Esophagus muscularis mucosa (tissue), 4 donors: ENCODE measurements at regions not wholly inside any gene's neighbourhood (a gene's known extent, or its start where the extent isn't known, plus 50 kb on each side); places are given as distances from the start of the nearest gene placed in this dataset.
"Not testable (repeated sequence)": the region's sequence is repeated elsewhere in the genome, so short reads cannot be mapped to it uniquely, and the experiment has no call there.

Experiments used
- DNase-seq: peaks from one replicate; pipeline ENCODE4 v3.0.0-alpha.2; 2017; ENCODE audit errors: extremely low spot score
- H3K27ac ChIP-seq, 4 donors: fragments of 200-600 bp; sonication (generic); replicated peaks in 1 of 4; 1 replicate in 3 of 4; 2 replicates in 1 of 4; pipeline ENCODE4 v1.5.1; 2016 to 2019; ENCODE audit warnings: mild to moderate bottlenecking in 1 of 4
- H3K27me3 ChIP-seq, 4 donors: fragments of 200-600 bp; sonication (generic); one replicate each; pipeline versions ENCODE4 v1.5.1 to v1.6.0; 2016 to 2019
- H3K36me3 ChIP-seq, 4 donors: fragments of 200-600 bp; sonication (generic); one replicate each; pipeline ENCODE4 v1.5.1; 2016 to 2019
- H3K4me1 ChIP-seq, 4 donors: fragments of 200-600 bp; sonication (generic); one replicate each; pipeline ENCODE4 v1.5.1; 2016 to 2019
- H3K4me3 ChIP-seq, 4 donors: fragments of 200-600 bp; sonication (generic); 1 replicate in 2 of 4; 2 replicates in 2 of 4; pipeline ENCODE4 v1.5.1; 2016 to 2019; ENCODE audit warnings: mild to moderate bottlenecking in 4 of 4, moderate library complexity in 1 of 4
- H3K9me3 ChIP-seq, 4 donors: fragments of 200-600 bp; sonication (generic); 1 replicate in 3 of 4; 2 replicates in 1 of 4; pipeline ENCODE4 v1.5.1; 2016 to 2019
- EP300 ChIP-seq: sonication (generic); formaldehyde crosslinking; IDR thresholded peaks from one replicate; pipeline ENCODE4 v1.6.1; 2017; ENCODE audit warnings: antibody characterized with exemption
- POLR2A ChIP-seq: fragments of 450-650 bp; IDR thresholded peaks from one replicate; pipeline ENCODE4 v1.6.1; 2017; ENCODE audit warnings: antibody characterized with exemption, moderate library complexity, mild to moderate bottlenecking, low read depth
- POLR2AphosphoS5 ChIP-seq, 2 donors: sonication (generic); formaldehyde crosslinking; IDR thresholded peaks; one replicate each; pipeline ENCODE4 v1.6.1; 2017; ENCODE audit warnings: antibody characterized with exemption in 2 of 2
- WGBS: methylation state at CpG from one replicate; pipeline ENCODE4 v1.1.5; 2018; 5-methylcytosine and 5-hydroxymethylcytosine counted together
- intact Hi-C: fragments of 100-400 bp; cut with DNase I; formaldehyde crosslinking; loops from one replicate; pipeline ENCODE4 v1.15.1; 2023
- TF ChIP-seq, protein P1 (sequence below), 3 experiments: fragments of 200-600 bp in 2 of 3; fragments of 450-650 bp in 1 of 3; sonication (generic) in 2 of 3; IDR thresholded peaks; one replicate each; pipeline ENCODE4 v1.5.1; 2017 to 2019; ENCODE audit warnings: antibody characterized with exemption in 3 of 3, mild to moderate bottlenecking in 2 of 3, moderate library complexity in 1 of 3

DNA sequence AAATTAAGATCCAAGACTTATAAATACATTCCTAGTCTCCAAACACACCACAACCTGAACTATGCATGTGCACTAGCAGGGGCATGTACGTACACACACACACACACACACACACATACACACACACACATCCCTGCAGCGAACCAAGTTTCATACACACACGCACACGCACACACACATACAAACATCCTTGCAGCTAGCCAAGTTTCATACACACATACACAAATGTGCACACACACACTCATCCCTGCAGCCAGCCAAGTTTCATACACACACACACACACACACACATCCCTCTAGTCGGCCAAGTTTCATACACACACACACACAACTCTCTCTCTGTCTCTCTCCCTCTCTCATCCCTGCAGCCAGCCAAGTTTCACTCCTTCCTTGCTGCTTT, 82.7 kb upstream of the WIPF3 start:
- Histone ChIP-seq H3K9me3 (no peaks in the 10 kb centered on the region), H3K27me3 (no peaks in the 10 kb centered on the region), H3K36me3 (no peaks in the 10 kb centered on the region), H3K27ac (no peak overlapping the region), H3K4me3 (no peak overlapping the region), H3K4me1 (peaks cover 0 to 9% (median 0%) of the 10 kb centered on the region in 4 donors)
- no peak for DNase-seq
- intact Hi-C loops = no loop called here
- 50% methylated on average over 5 of the region's 5 CpGs for WGBS
- TF ChIP-seq EP300 (no peak), POLR2A (no peak), POLR2AphosphoS5 (IDR thresholded peaks at IDR 0.05) (no peak)
- TF ChIP-seq, protein P1, sequence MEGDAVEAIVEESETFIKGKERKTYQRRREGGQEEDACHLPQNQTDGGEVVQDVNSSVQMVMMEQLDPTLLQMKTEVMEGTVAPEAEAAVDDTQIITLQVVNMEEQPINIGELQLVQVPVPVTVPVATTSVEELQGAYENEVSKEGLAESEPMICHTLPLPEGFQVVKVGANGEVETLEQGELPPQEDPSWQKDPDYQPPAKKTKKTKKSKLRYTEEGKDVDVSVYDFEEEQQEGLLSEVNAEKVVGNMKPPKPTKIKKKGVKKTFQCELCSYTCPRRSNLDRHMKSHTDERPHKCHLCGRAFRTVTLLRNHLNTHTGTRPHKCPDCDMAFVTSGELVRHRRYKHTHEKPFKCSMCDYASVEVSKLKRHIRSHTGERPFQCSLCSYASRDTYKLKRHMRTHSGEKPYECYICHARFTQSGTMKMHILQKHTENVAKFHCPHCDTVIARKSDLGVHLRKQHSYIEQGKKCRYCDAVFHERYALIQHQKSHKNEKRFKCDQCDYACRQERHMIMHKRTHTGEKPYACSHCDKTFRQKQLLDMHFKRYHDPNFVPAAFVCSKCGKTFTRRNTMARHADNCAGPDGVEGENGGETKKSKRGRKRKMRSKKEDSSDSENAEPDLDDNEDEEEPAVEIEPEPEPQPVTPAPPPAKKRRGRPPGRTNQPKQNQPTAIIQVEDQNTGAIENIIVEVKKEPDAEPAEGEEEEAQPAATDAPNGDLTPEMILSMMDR (IDR thresholded peaks at IDR 0.05) = no peak

DNA sequence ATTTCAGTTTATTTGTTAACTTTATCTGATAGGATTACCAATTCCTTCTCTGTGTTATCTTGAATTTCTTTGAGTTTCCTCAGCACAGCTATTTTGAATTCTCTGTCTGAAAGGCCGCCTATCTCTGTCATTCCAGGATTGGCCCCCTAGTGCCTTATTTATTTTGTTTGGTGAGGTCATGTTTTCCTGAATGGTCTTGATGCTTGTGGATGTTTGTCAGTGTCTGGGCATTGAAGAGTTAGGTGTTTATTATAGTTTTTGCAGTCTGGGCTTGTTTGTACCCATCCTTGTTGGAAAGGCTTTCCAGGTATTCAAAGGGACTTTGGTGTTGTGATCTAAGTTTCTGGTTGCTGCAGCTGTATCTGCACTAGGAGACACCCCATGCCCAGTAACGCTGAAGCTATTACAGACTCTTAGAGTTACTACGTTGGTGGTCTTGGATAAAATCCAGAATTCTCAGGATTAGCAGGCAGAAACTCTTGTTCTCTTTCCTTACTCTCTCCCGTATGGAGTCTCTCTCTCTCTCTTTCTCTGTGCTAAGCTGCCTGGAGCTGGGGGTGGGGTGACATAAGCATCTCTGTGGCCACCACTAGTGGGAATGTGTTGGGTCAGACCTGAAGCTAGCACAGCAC, 76.7 kb upstream of the WIPF3 start:
- H3K27me3 ChIP-seq, H3K27ac ChIP-seq, H3K36me3 ChIP-seq, DNase-seq, H3K4me3 ChIP-seq, H3K9me3 ChIP-seq, intact Hi-C loops, H3K4me1 ChIP-seq: not testable (repeated sequence)
- 60% methylated on average over 4 of the region's 4 CpGs for WGBS

DNA sequence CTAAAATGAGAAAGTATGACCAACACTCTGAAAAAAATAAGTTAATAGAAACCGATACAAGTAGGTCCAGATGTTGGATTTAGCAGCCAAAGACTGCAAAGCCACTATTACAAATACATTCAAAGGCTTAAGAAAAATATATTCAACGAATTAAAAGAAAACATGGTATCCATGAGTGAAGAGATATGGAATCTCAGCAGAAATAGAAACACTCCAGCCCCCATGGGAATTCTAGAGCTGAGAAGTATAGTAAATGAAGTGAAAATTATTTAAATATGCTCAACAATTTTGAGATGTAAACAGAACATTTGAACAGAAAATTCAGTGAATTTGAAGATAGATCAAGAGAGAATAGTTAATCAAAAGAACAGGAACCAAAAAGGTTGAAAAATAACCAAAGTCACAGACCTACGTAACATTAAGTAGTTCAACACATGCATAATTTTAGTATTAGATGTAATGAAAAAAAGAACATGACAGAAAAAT, 72.0 kb upstream of the WIPF3 start:
- no peak for TF ChIP-seq EP300
- TF ChIP-seq POLR2AphosphoS5 (IDR thresholded peaks at IDR 0.05) = no peak
- TF ChIP-seq, protein P1 (IDR thresholded peaks at IDR 0.05) = no peak
- TF ChIP-seq POLR2A = no peak
- intact Hi-C loops = no loop called here
- H3K4me1 ChIP-seq = no peaks in the 10 kb centered on the region
- H3K4me3 ChIP-seq = no peak overlapping the region
- WGBS = 79% methylated on average over 3 of the region's 3 CpGs
- H3K36me3 ChIP-seq = no peaks in the 10 kb centered on the region
- H3K27me3 ChIP-seq = peaks cover 0 to 8% (median 0%) of the 10 kb centered on the region in 4 donors
- no peaks in the 10 kb centered on the region for H3K9me3 ChIP-seq
- H3K27ac ChIP-seq = no peak overlapping the region
- DNase-seq = no peak

DNA sequence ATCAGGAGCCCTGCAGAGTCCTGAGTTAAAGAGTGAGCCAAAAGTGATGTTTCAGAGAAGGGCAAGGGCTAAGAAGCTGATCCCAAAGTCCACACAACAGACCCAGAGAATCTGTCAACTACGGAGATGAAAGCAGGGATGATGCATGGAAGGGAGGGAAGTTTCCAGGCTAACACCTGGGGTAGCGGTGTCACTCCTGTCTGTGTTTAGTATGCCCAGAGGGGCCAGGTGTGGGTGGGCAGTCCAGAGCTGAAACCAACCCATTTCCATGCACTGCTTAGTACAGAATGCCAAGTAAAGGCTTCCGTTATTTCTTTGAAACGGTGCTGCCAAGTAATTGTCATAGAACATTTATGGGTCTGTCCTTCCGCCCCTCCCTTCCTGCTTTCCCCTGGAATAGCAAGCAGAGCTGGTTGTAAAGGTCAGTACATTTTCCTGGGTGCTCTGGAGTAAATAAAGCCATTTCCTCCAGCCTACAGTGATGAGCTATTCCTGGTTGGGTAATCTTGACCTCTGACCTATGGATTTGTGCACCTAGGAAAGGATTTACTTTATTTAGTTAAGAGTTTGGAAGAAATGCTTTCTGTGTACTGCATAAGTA, 58.6 kb upstream of the WIPF3 start:
- not testable (repeated sequence) for H3K4me1 ChIP-seq, H3K27ac ChIP-seq, H3K36me3 ChIP-seq, H3K9me3 ChIP-seq, H3K4me3 ChIP-seq, H3K27me3 ChIP-seq, DNase-seq
- 29% methylated on average over 5 of the region's 5 CpGs for WGBS
- intact Hi-C loops = loop anchor here (2.0 kb wide), 1 partner anchor 173 kb away; no protein-coding TSS in a partner anchor

DNA sequence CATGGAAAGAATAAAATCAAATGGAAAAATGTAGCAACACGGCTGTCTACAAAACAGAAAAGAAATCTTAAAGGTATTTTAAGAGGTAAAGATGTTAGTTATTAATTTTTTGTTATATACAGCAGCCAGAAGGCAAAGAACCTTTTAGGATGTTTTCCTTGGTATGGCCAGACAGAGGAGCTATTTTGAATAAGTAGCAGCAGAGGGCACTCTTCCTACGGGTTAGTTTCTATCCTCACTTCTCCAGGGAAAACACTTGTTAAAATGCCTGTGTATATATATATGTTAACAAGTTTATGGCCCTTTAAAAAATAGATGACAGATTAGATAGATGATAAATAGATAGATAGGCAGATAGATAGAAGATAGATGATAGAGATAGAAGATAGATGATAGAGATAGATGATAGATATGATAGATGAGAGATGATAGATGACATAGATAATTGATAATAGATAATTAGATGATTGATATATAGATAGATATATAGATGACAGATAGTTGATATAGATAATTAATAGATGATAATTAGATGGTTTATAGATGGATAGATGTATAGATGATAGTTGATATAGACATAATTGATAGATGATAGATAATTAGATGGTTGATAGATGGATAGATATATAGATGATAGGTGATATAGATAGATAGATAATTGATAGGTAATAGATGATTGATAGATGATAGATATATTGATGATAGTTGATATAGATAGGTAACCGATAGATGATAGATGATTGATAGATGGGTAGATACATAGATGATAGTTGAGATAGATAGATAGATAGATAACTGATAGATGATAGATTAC, 57.8 kb upstream of the WIPF3 start:
- 30% methylated on average over 3 of the region's 3 CpGs for WGBS
- no peaks in the 10 kb centered on the region for H3K27me3 ChIP-seq
- no peak overlapping the region for H3K27ac ChIP-seq
- H3K4me1 ChIP-seq = peaks cover 0 to 7% (median 5%) of the 10 kb centered on the region in 4 donors
- no peak overlapping the region for H3K4me3 ChIP-seq
- TF ChIP-seq POLR2AphosphoS5 (IDR thresholded peaks at IDR 0.05) (no peak), POLR2A (no peak), EP300 (no peak)
- TF ChIP-seq, protein P1 (IDR thresholded peaks at IDR 0.05) = peak; percentile 38 to 60 (median 51)
- intact Hi-C loops = loop anchor here (2.0 kb wide), 1 partner anchor 172 kb away; no protein-coding TSS in a partner anchor
- H3K9me3 ChIP-seq = no peaks in the 10 kb centered on the region
- no peak for DNase-seq
- H3K36me3 ChIP-seq = no peaks in the 10 kb centered on the region
